ENCODE measurements at regions not wholly inside any gene's neighbourhood (a gene's known extent, or its start where the extent isn't known, plus 50 kb on each side); places are given as distances from the start of the nearest gene placed in this dataset.

DNA sequence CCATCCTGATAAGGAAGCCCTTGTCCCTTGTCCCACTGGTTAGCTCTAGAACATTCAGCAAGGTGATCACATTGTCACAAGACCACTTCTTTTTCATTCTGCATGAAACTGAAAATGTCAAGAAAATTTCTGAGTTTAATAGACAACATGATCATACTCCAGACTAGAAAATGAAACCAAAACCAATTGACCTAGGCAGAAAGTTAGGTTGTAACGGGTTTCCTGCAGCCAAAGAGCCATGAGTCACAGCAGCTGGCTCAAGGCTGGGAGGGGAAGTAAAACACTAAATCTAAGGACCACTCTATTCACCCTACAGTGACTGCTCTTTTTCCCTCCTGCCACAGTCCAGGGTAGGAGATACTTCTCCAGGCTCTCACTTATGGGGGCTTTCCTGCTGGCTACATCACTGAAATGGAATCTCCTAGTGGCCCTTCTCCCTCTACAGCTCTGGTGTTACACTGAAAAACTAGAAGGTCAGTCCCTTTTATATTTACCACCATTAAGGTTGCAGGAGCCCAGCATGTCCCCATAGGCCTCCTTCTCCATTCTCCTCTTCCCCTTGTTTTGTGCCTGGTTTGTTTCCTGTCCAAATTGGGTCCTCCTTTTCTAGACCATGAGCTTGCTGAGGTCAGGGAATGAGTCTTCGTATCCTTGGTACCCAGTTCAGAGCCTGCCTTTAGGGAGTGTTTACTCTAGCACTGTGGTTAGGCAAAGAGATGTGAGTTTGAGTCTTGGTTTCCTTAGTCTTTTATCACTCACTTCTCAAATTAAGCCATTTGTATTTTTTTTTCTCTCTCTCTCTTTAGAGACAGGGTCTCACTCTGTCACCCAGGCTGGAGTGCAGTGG, 236.5 kb upstream of the JUN start:
- peak in 1 of 2 donors; percentile 19 for DNase-seq (ENCODE audit: low read depth in 1 of 2, low spot score in 1 of 2)

DNA sequence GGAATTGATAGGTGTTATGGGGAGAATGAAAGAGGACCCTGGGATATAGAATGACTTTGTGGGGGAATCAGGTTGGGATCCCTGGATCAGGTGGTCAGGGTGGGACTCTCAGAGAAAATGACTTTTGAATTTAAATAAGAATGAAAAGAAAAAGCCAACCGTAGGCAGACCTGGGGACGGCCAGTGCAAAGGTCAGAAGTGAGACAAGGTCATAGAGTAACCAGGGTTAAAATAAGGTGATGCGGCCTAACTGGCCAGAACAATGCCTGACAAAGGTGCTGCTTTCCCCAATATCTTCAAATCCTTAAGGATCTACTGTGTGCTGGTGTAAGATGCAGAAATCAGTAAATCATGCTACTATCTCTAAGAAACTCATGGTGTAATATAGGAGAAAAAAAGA, 238.4 kb upstream of the JUN start:
- DNase-seq (ENCODE audit: low read depth in 1 of 2, low spot score in 1 of 2): no peak

DNA sequence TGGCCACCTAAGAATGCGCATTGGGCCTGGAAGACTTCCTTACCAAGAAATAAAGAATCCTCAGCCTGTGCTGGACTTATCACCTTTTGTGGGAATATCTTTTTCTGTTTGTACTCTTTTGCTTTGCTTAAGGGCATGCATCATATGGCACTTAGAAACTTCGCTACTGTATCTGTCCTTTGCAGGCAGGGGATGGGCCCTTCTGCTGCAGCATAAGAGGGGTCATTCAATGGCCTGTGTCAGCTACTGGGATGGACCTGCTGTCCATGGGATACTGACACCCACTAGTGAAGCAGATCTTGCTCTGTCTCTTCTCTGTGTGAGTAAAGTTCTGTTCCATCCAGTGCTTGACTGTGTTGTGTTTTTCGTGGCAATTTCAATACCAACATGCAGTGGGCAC, 239.0 kb upstream of the JUN start:
- DNase-seq (ENCODE audit: low read depth in 1 of 2, low spot score in 1 of 2): no peak

DNA sequence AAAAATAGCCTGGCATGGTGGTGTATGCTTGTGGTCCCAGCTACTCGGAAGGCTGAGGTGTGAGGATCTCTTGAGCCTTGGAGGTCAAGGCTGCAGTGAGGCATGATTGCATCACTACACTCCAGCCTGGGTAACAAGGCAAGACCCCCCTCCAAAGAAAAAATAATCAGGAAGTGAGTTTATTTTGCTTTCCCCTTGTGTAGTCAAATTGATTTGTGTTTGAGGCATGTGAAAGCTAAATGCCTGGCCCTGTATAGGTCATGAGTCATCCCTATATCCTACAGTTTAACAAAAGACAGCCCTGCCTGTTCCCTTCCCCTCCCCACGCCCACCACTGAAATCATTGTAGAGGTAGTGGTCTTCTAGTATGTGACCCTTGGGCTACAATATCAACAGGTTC, 241.4 kb upstream of the JUN start:
- DNase-seq (ENCODE audit: low read depth in 1 of 2, low spot score in 1 of 2): no peak

DNA sequence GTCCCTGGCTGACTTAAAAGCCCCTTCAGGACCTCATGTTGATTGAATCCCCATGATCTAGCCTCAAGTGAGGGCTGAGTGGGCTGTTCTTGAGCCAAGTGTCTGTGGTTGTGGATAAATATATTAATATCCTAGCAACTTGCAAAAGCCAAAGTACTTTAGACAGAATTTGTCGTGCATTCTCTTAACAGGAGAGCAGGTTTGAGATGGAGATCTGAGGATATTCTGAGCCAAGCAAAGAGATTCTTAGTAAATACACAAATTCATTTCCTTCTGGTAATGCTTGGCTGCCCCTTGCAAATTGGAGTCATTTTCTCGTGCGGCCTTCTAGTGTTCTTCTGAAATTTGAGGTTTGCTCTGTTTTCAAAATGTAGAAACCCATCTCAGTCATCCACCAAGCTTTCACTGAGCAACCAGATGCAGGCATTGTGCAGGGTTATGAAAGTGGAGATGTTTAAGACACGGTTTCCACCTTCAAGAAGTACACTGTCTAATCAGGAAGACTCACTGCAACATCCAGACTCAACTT, 242.1 kb upstream of the JUN start:
- DNase-seq (ENCODE audit: low read depth in 1 of 2, low spot score in 1 of 2): no peak

DNA sequence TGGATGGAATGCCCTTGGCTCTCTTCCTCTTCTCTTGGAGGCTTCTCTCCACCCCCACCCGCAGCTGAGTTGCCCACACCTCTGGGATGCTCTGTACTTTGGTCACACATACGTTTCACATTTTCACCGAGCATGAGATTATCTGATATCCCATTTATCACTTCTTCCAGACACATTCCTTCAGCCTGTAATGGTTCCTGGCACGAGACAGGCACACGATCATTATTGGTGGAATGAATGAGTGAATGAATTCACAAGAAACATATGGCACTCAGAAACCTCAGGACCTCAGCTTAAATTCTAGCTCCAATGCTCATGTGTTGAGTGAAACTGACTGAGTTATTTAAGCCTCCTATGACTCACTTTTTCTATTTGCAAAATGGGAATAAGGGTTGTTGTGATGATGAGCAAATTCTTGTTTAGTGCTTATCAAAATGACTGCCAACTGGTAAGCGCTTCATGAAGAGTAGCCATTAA, 242.7 kb upstream of the JUN start:
- DNase-seq (ENCODE audit: low read depth in 1 of 2, low spot score in 1 of 2): no peak

DNA sequence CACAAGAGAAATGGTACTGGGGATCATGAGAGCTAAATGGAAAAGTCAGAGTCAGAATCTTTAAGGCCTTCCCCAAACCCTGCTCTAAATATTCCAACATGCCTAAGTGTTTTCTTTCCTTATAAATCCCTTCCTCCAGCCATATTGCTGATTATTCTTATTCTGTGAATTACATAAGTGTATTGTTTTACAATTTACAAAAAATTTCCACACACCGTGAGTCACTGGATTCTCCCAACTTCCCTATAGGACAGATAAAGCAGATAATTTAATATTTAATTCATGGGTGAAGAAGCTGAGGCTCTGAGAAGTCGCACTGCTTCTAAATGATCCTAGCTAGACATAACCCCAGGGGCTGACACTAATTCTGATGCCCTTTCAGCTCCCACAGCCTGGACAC, 243.3 kb upstream of the JUN start:
- no peak for DNase-seq (ENCODE audit: low read depth in 1 of 2, low spot score in 1 of 2)

DNA sequence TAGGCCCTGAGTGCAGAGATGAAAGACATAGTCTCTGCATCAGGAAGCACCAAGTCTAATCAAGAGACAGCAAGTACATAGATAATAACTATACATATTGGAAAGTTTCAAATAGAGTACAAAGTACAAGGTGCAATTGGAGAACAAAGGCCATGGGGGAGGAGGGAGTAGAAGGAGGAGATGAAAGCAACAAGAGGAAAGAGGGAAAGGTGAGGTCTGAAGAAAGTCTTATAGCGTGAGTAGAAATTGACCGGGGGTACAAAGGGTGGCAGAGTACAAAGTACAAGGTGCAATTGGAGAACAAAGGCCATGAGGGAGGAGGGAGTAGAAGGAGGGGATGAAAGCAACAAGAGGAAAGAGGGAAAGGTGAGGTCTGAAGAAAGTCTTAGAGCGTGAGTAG, 244.2 kb upstream of the JUN start:
- DNase-seq (ENCODE audit: low read depth in 1 of 2, low spot score in 1 of 2): no peak

DNA sequence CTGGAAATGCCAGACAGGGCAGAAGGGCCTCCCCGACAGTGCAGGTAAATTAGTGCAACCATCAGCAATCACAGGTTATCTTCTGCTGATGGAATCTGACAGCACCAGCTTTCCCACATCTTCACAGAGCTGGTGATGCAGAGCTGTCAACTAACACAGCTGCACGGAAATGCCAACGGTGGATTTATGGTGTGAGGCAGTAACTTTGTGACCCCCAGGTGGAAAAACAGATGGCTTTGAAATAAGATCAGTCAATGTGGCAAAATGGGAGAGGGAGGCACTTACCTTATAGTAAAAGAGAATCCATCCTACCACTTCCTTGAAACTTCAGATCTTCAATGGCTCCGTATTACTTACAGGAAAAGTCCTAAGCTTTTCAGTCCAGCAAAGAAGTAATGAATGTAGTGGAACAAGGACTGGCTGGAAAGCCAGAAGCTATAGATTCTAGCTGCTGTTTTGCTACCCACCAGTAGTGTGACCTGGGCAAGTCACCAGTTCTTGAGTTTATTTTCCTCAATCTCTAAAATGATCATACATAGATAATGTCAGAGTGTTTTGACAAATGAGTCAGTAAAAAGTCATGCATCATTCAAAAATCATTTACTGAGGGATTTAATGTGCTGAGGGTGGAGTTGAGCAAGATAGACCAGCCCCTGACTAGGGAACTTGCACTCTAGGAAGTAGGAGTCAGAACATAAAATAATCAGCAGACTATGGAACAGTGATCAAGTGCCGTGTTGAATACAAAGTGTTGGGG, 245.7 kb upstream of the JUN start:
- DNase-seq (ENCODE audit: low read depth in 1 of 2, low spot score in 1 of 2): no peak

DNA sequence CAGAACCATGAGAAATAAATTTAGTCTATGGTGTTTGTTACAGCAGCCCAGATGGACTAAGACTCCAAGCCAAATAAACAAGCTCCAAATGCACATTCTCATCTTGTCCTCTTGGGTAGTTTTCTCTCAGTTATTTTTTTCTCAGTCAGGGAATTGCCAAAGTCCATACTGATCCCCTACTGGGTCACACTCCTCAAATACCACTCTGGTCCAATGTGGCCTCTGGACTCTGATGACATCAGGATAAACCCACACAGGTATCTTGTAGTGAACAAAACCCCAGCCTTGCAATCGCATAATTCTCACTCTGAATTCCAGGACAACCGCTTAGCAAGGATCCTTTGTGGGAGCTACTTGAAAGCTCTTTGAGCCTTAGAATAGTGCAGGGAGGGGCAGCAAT, 248.4 kb upstream of the JUN start:
- no peak for DNase-seq (ENCODE audit: low read depth in 1 of 2, low spot score in 1 of 2)

DNA sequence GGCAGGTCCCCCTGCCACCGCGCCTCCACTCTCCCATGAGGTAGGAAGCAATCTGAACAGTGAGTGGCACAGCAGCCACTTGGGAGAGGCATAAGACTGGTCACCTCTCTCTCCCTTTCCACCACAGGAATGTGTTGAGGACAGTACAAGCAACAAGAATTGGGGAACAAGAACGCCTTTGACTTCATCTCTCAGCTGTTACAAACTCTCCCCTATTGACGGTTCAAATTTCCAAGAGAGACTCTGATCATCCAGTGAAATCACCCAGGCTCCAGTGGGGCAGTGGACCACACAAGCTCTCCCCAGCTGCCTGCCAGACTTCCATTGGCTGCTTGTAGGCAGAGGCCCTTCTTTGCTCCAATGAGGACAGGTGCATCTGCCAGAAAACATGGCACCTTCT, 249.9 kb upstream of the JUN start:
- DNase-seq (ENCODE audit: low read depth in 1 of 2, low spot score in 1 of 2): no peak

DNA sequence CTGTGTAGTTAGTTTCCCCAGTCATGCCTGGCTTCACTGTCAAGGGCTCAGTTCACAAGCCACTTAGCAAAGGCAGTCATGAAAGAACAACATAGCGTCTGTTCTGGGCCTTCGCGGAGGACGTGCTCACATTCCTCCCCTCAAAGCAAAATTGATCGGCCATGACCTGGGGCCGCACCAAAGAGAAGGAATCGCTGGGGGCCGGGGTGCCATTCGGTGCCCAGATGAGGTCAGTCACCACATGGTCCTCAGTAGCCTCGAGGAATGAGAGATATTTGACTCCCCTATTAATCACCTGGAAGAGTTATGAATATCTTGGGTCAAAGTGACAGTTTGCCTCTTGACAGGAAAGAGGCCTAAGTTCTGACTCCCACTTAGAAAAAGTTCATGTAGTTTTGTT, 251.1 kb upstream of the JUN start:
- DNase-seq (ENCODE audit: low read depth in 1 of 2, low spot score in 1 of 2): no peak

DNA sequence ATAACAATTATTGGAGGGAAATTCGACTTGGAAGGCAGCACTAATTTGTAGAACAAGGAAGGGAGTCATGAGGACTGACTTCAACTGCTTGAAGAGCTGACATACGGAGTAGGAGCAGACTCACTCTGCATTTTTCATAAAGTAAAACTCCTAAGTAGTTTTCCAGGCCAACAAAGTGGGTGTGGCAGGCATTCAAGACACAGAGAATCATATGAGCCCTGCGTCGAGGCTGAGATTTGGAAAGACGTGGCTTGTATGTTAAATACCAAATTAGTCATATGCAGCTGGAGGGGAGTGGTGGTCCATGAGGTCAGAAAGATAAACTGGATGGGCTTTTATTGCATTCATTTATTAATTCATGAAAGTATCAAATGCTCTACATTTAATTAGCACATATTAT, 255.7 kb upstream of the JUN start:
- DNase-seq (ENCODE audit: low read depth in 1 of 2, low spot score in 1 of 2): no peak

DNA sequence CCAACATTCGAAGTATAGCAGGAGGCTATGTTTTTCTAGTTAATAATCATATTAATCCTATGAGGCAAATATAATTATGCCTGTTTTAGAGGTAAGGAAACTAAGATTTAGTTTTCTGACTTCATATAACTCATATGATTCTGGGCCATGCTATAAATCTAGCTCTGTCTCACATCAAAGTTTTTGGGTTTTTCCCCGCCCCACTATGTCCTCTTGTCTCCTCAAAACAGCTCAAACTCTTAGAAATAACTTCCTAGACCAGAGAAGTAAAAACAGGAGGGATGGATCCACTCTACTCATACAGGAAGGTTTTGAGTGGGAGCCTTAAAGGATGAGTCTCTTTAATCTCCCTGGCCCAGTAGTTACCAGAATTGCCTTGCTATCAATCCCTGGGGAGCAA, 256.4 kb upstream of the FGGY start:
- DNase-seq (ENCODE audit: low read depth in 1 of 2, low spot score in 1 of 2): no peak

DNA sequence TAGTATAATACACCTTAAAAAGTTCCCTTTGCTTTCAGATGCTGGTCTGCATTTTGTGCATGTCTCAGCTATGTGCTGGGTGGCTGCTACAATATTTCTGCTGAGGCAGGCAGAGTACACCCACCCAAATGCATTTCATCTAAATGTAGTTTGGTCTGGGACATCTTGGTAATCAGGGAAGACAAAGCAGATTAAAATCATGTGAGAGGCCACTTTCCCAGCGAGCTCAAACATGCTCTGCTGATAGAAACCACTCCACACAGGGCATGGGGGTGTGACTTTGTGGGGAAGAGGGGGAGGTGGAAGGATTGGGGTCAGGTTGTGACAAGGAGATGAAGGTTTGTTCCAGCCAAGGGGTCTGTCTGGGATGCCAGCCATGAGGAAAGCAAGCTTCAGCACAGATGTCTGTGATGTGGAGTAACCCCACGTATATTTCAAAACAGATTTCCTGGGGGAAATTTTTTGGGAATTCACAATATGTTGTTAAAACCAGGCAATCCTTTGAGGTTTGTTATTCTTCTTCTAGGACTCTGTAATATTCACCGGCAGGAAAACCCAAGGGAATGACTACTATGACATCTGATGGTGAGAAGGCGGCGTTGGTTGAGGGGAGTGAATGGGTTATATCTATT, 255.1 kb upstream of the FGGY start:
- DNase-seq (ENCODE audit: low read depth in 1 of 2, low spot score in 1 of 2): no peak

DNA sequence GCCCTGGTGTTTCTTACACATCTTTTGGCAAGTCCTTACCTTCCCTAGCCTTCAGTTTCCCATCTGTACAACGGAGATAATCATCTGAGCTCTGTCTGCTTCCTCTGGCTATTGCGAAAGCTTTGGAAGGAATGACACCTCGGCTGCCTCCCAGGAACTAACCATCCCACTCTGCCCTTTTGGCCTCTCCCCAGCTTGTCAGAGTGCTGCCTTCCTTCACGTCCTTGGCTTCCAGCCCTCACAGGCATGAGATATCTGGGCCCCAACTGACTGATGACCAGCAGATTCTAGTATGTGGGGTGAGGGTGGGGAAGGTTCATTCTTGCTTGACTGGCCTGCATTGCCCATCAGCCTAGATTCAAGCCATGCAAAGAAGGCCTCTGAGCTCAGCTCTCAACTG, 253.1 kb upstream of the FGGY start:
- DNase-seq (ENCODE audit: low read depth in 1 of 2, low spot score in 1 of 2): no peak

DNA sequence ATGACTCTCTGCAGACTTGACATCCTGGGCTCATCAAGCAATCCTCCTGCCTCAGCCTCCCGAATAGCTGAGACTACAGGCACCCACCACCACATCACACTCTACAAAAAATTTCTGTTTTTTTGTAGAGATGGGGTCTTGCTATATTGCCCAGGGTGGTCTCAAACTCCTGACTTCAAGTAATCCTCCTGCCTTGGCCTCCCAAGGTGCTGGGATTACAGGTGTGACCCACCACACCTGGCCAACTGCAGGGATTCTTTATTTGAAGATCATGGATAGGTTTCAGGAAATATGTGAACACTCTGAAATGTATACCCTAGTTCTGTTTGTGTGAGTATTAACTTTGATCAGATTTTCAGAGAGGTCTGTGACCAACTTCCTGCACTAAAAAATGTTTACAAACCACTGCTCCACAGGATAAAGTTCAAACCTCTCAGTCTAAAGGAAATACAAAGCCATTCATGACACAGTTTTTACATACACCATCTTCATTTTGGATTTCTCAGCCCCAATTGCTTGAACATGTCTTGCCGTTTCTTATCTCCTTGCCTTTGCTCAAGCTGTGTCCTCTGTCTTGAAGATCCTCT, 252.3 kb upstream of the FGGY start:
- no peak for DNase-seq (ENCODE audit: low read depth in 1 of 2, low spot score in 1 of 2)

DNA sequence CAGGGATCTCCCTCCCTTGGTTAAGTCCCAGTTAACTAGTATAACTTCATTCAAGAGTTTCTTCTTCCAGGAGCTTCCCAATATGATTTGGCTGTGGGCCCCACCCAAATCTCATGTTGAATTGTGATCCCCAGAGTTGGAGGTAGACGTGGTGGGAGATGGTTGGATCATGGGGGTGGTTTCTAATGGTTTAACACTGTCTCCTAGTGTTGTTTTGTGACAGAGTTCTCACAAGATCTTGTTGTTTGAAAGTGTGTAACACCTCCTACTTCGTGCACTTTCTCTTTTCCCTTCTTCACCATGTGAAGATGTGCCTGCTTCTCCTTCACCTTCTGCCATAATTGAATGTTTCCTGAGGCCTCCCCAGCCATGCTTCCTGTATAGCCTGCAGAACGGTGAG, 251.8 kb upstream of the FGGY start:
- no peak for DNase-seq (ENCODE audit: low read depth in 1 of 2, low spot score in 1 of 2)

DNA sequence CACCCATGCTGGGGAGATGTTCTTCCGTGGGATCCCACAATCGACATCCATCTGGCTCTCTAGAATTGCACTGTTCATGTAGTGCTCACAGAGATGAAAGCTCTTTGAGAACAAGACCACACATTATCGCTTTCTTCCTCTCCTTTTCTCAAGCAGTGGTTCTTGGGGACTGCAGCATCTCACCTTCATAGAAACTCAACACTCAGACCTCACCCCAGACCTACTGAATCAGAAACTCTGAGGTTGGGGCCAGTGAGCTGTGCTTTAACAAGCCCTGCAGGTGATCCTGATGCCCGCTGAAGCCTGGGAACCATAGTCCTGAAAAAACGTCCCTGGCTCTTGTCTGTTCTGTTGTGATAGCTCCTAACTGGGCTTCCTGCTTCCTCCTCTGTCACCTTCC, 251.3 kb upstream of the FGGY start:
- DNase-seq (ENCODE audit: low read depth in 1 of 2, low spot score in 1 of 2): no peak

DNA sequence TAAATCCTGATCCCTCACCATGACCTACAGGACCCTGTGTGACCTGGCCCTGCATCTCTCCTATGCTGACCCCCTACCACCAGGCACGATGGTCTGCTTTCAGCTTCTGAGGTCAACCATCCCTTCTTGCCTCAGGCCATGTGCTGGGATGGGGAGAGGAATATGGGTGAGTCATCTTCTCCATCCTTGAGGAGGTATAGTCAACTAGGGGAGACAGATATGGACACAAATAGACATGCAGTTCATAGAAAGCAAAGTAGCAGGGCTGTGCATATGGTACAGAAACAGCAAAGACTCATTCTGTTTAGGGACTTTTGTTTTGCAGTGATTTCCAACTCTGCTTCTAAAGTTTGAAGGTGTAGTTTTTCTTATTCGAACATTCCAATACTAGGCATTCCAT, 250.8 kb upstream of the FGGY start:
- no peak for DNase-seq (ENCODE audit: low read depth in 1 of 2, low spot score in 1 of 2)

DNA sequence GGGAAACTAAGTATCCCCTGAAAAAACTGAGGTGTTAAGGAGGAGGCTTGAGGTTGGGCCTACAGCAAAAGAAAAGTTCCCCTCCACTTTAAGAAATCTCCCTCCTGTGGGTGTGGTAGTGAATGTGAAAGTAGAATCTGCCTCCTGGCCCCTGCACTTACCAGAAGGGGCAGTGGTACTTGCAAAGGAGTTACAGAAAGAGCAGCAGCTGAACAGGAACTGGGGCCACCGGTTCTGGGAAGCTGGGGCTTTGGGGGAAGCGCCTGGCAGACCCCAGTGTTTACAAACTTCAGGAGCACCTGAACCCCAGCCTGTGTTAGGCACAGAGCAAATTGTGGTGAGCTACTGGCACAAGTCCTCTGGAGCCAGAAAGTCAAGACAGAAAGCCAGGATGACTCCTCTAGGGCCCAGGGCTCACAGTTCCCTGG, 250.2 kb upstream of the FGGY start:
- no peak for DNase-seq (ENCODE audit: low read depth in 1 of 2, low spot score in 1 of 2)

All from activated T-helper 1 cell treated with anti-CD3 and anti-CD28 coated beads, Interleukin-2, amount 50 U/mL, for 16 hours (primary cell).